HCT116 (cell line): ENCODE measurements at regions not wholly inside any gene's neighbourhood (a gene's known extent, or its start where the extent isn't known, plus 50 kb on each side); places are given as distances from the start of the nearest gene placed in this dataset.
"Not testable (repeated sequence)": the region's sequence is repeated elsewhere in the genome, so short reads cannot be mapped to it uniquely, and the experiment has no call there.

Source experiments
- ATAC-seq: fragments of 200-7000 bp; cut with Tn5 transposase; 2 replicates; pipeline ENCODE4 v1.9.1; 2020; ENCODE audit warnings: mild to moderate bottlenecking, moderate library complexity
- BruUV-seq: library from RNA; stranded (reverse); fragments of 400-500 nt; replicated peaks from 2 replicates; lab custom pipeline; 2021; lab: Mats Ljungman, UMichigan
- CTCF ChIA-PET: fragments of 300-600 bp; sonication (Branson Sonifier 250); formaldehyde crosslinking; loops from one replicate; lab custom pipeline; 2021; ENCODE audit warnings: antibody characterized with exemption; lab: Charles Lee
- POLR2A ChIA-PET: fragments of 300-600, 350-600 bp; sonication (Branson Sonifier 250); formaldehyde crosslinking; loops from one replicate; lab custom pipeline; 2021; ENCODE audit warnings: antibody characterized with exemption; lab: Charles Lee
- RAD21 ChIA-PET, 2 experiments: fragments of 300-600 bp; sonication (Branson Sonifier 250); formaldehyde crosslinking; loops; one replicate each; lab custom pipeline; 2023; ENCODE audit warnings: low total read pairs in 2 of 2; ENCODE audit not compliant: uncharacterized antibody in 2 of 2, unreplicated experiment in 2 of 2, low non-redundant PET in 1 of 2; lab: Charles Lee
- DNase-seq: peaks from one replicate; pipeline ENCODE4 v3.0.0-alpha.2; 2010; ENCODE audit warnings: low read depth, low spot score
- H2AFZ ChIP-seq: fragments of 200-600 bp; shearing (Covaris generic), sonication (generic); 2 replicates; pipeline ENCODE4 v1.6.1; 2017; ENCODE audit warnings: low read depth, mixed run types, mixed read lengths, antibody characterized with exemption, low read length; ENCODE audit not compliant: poor library complexity, severe bottlenecking
- H3K27ac ChIP-seq: 2 replicates; pipeline ENCODE4 v1.5.1; 2012; ENCODE audit warnings: low read depth, low read length
- H3K27me3 ChIP-seq: fragments of 200-600 bp; sonication (generic); 2 replicates; pipeline ENCODE4 v1.6.1; 2016; ENCODE audit warnings: mixed run types, low read length, mixed read lengths; ENCODE audit not compliant: insufficient read depth
- H3K36me3 ChIP-seq, 2 experiments: fragments of 200-500 bp in 1 of 2; fragments of 200-600 bp in 1 of 2; sonication (Bioruptor generic) in 1 of 2; sonication (generic) in 1 of 2; 2 replicates each; pipeline versions ENCODE4 v1.5.1 to v1.6.1; 2014 to 2016; ENCODE audit warnings: low read length in 2 of 2, inconsistent platforms in 1 of 2, mixed read lengths in 1 of 2, mixed run types in 1 of 2; ENCODE audit not compliant: insufficient read depth in 2 of 2, control insufficient read depth in 1 of 2
- H3K4me1 ChIP-seq, 2 experiments: fragments of 200-600 bp in 1 of 2; sonication (generic) in 1 of 2; 2 replicates each; pipeline versions ENCODE4 v1.5.1 to v1.6.1; 2012 to 2017; ENCODE audit warnings: low read length in 2 of 2, inconsistent platforms in 1 of 2, mild to moderate bottlenecking in 1 of 2, mixed read lengths in 1 of 2, mixed run types in 1 of 2, moderate library complexity in 1 of 2; ENCODE audit not compliant: insufficient read depth in 2 of 2, control insufficient read depth in 1 of 2
- H3K4me2 ChIP-seq: fragments of 200-600 bp; sonication (generic); 2 replicates; pipeline ENCODE4 v1.6.1; 2017; ENCODE audit warnings: mixed run types, low read length, mixed read lengths
- H3K4me3 ChIP-seq, 2 experiments: fragments of 200-600 bp in 1 of 2; sonication (generic) in 1 of 2; replicated peaks in 1 of 2; 2 replicates each; pipeline ENCODE4 v1.5.1; 2011 to 2016; ENCODE audit warnings: low read length in 2 of 2, control low read depth in 1 of 2, low read depth in 1 of 2, mild to moderate bottlenecking in 1 of 2, mixed read lengths in 1 of 2, mixed run types in 1 of 2
- H3K79me2 ChIP-seq: fragments of 200-600 bp; sonication (generic); 2 replicates; pipeline ENCODE4 v1.6.1; 2017; ENCODE audit warnings: mild to moderate bottlenecking, mixed run types, low read length, moderate library complexity, mixed read lengths; ENCODE audit not compliant: insufficient read depth
- H3K9ac ChIP-seq: fragments of 200-600 bp; sonication (generic); 2 replicates; pipeline ENCODE4 v1.6.1; 2016; ENCODE audit warnings: low read length, mixed read lengths
- H3K9me2 ChIP-seq: fragments of 200-600 bp; sonication (generic), shearing (Covaris generic); 2 replicates; pipeline ENCODE4 v1.6.1; 2017; ENCODE audit warnings: mixed run types, mild to moderate bottlenecking, moderate library complexity; ENCODE audit not compliant: insufficient read depth
- H3K9me3 ChIP-seq, 2 experiments: fragments of 200-500 bp in 1 of 2; fragments of 200-600 bp in 1 of 2; sonication (Bioruptor generic) in 1 of 2; sonication (generic) in 1 of 2; 2 replicates each; pipeline ENCODE4 v1.6.1; 2014 to 2017; ENCODE audit warnings: low read length in 2 of 2, mixed read lengths in 2 of 2, inconsistent platforms in 1 of 2, low read depth in 1 of 2, mild to moderate bottlenecking in 1 of 2, mixed run types in 1 of 2, moderate library complexity in 1 of 2; ENCODE audit not compliant: control insufficient read depth in 1 of 2, insufficient read depth in 1 of 2
- H4K20me1 ChIP-seq: fragments of 200-600 bp; sonication (generic), shearing (Covaris generic); 2 replicates; pipeline ENCODE4 v1.6.1; 2017; ENCODE audit warnings: mixed run types, mild to moderate bottlenecking, moderate library complexity; ENCODE audit not compliant: insufficient read depth
- CBX3 ChIP-seq: IDR thresholded peaks from 2 replicates; pipeline ENCODE4 v1.6.1; 2012; ENCODE audit warnings: low read depth
- CEBPB ChIP-seq: IDR thresholded peaks from 2 replicates; pipeline ENCODE4 v1.6.1; 2012; ENCODE audit warnings: low read depth
- ELF1 ChIP-seq: IDR thresholded peaks from 2 replicates; pipeline ENCODE4 v1.6.1; 2012; ENCODE audit warnings: low read depth, borderline replicate concordance
- EZH2phosphoT487 ChIP-seq: fragments of 200-600 bp; IDR thresholded peaks from 2 replicates; pipeline ENCODE4 v1.6.1; 2018; ENCODE audit warnings: antibody characterized with exemption, borderline replicate concordance
- REST ChIP-seq: IDR thresholded peaks from 2 replicates; pipeline ENCODE4 v1.6.1; 2012; ENCODE audit warnings: low read depth
- ZBTB33 ChIP-seq: IDR thresholded peaks from 2 replicates; pipeline ENCODE4 v1.6.1; 2011; ENCODE audit warnings: mild to moderate bottlenecking, low read length, moderate library complexity; ENCODE audit not compliant: insufficient replicate concordance; ENCODE audit errors: extremely low read depth
- ZFX ChIP-seq: fragments of 450-650 bp; IDR thresholded peaks from 2 replicates; pipeline ENCODE4 v1.6.1; 2017
- intact Hi-C: fragments of 100-400 bp; cut with micrococcal nuclease; formaldehyde crosslinking; loops from 2 replicates; pipeline ENCODE4 v1.10.0; 2022
- TF ChIP-seq, protein P1 (sequence below), 3 experiments: fragments of 200-600 bp in 1 of 3; sonication (generic) in 1 of 3; IDR thresholded peaks in 2 of 3; conservative IDR thresholded peaks in 1 of 3; 2 replicates each; pipeline ENCODE4 v1.5.1; 2012 to 2017; ENCODE audit warnings: low read depth in 2 of 3, low read length in 2 of 3, antibody characterized with exemption in 1 of 3, borderline replicate concordance in 1 of 3, control low read depth in 1 of 3, mild to moderate bottlenecking in 1 of 3, mixed read lengths in 1 of 3, mixed run types in 1 of 3, moderate library complexity in 1 of 3; ENCODE audit not compliant: insufficient read depth in 1 of 3

DNA sequence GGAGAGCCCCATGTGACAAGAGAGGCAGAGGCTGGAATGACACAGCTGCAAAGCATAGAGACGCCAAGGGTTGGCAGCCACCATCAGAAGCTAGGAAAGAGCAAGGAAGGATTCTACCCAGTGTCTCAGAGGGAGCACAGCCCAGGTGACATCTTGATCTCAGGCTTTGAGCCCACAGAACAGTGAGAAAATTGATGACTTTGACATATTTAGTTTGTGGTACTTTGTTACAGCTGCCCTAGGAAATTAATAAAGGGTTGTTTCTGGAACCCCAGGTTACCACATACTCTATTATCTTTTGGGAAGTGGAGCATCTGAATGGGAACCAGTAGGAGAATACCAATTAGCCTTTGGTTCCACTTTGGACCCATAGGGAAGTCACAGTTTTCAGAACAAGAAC, 231.7 kb downstream of the ZNF621 start (continued):
- no peak for TF ChIP-seq REST
- no peak for TF ChIP-seq CBX3
- no peak for TF ChIP-seq CEBPB
- TF ChIP-seq ZFX, result no peak
- no peak for TF ChIP-seq ELF1
- TF ChIP-seq EZH2phosphoT487, result no peak
- TF ChIP-seq, protein P1, sequence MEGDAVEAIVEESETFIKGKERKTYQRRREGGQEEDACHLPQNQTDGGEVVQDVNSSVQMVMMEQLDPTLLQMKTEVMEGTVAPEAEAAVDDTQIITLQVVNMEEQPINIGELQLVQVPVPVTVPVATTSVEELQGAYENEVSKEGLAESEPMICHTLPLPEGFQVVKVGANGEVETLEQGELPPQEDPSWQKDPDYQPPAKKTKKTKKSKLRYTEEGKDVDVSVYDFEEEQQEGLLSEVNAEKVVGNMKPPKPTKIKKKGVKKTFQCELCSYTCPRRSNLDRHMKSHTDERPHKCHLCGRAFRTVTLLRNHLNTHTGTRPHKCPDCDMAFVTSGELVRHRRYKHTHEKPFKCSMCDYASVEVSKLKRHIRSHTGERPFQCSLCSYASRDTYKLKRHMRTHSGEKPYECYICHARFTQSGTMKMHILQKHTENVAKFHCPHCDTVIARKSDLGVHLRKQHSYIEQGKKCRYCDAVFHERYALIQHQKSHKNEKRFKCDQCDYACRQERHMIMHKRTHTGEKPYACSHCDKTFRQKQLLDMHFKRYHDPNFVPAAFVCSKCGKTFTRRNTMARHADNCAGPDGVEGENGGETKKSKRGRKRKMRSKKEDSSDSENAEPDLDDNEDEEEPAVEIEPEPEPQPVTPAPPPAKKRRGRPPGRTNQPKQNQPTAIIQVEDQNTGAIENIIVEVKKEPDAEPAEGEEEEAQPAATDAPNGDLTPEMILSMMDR (IDR thresholded peaks at IDR 0.05 in 2 of 3, conservative IDR thresholded peaks at IDR 0.05 in 1 of 3; ENCODE audit: borderline replicate concordance in 1 of 3, insufficient read depth in 1 of 3, low read depth in 2 of 3, low read length in 2 of 3), result no peak
- TF ChIP-seq ZBTB33, result no peak

- RAD21 ChIA-PET, CTCF ChIA-PET, POLR2A ChIA-PET: not testable (repeated sequence)
Observed at GRCh38 chr3:40762771-40763170, 238.0 kb downstream of the ZNF621 start.

More at GRCh38 chr3:40762771-40763170, 238.0 kb downstream of the ZNF621 start:
- H2AFZ ChIP-seq, H3K4me3 ChIP-seq, H3K4me1 ChIP-seq, H3K27ac ChIP-seq, intact Hi-C loops, H3K9ac ChIP-seq, H3K4me2 ChIP-seq, BruUV-seq, DNase-seq, H3K79me2 ChIP-seq, H3K9me3 ChIP-seq, H3K27me3 ChIP-seq, H3K9me2 ChIP-seq, H3K36me3 ChIP-seq, H4K20me1 ChIP-seq, ATAC-seq: not testable (repeated sequence)
